ENCODE measurements at regions not wholly inside any gene's neighbourhood (a gene's known extent, or its start where the extent isn't known, plus 50 kb on each side); places are given as distances from the start of the nearest gene placed in this dataset.

- Histone ChIP-seq H3K36me3 (no peaks in the 10 kb centered on the region), H3K4me3 (ENCODE audit: low read depth, low read length) (no peak overlapping the region), H3K27ac (no peak overlapping the region), H3K9me3 (ENCODE audit: severe bottlenecking) (peaks cover 14% of the 10 kb centered on the region), H3K27me3 (ENCODE audit: insufficient read depth, low read depth, severe bottlenecking) (no peaks in the 10 kb centered on the region)
- DNase-seq: no peak
- TF ChIP-seq CTCF (IDR thresholded peaks at IDR 0.05; ENCODE audit: low read depth, low read length): no peak
These were observed 65.6 kb upstream of the C1orf174 start for GRCh38 chr1:3965693-3966092.

GRCh38 chr1:3968851-3969250 is 68.8 kb upstream of the C1orf174 start:
- H3K9me3 ChIP-seq (ENCODE audit: severe bottlenecking): peaks cover 14% of the 10 kb centered on the region
- DNase-seq: peak; percentile 33
- no peaks in the 10 kb centered on the region for H3K27me3 ChIP-seq (ENCODE audit: insufficient read depth, low read depth, severe bottlenecking)
- peak overlapping the region; percentile 65 for H3K27ac ChIP-seq
- H3K36me3 ChIP-seq: no peaks in the 10 kb centered on the region
- H3K4me3 ChIP-seq (ENCODE audit: low read depth, low read length): no peak overlapping the region; the same call in 1 of the 2 replicates
- no peak for TF ChIP-seq CTCF (IDR thresholded peaks at IDR 0.05; ENCODE audit: low read depth, low read length)

GRCh38 chr1:3971981-3972380 is 71.9 kb upstream of the C1orf174 start:
- TF ChIP-seq CTCF (IDR thresholded peaks at IDR 0.05; ENCODE audit: low read depth, low read length): no peak
- no peak for DNase-seq
- no peak overlapping the region for H3K27ac ChIP-seq
- H3K27me3 ChIP-seq (ENCODE audit: insufficient read depth, low read depth, severe bottlenecking): no peaks in the 10 kb centered on the region
- H3K9me3 ChIP-seq (ENCODE audit: severe bottlenecking): peaks cover 5% of the 10 kb centered on the region
- H3K36me3 ChIP-seq: no peaks in the 10 kb centered on the region
- no peak overlapping the region for H3K4me3 ChIP-seq (ENCODE audit: low read depth, low read length)

- Histone ChIP-seq H3K4me3 (ENCODE audit: low read depth, low read length) (no peak overlapping the region), H3K36me3 (no peaks in the 10 kb centered on the region), H3K9me3 (ENCODE audit: severe bottlenecking) (no peaks in the 10 kb centered on the region), H3K27ac (no peak overlapping the region), H3K27me3 (ENCODE audit: insufficient read depth, low read depth, severe bottlenecking) (no peaks in the 10 kb centered on the region)
- DNase-seq: no peak
- no peak for TF ChIP-seq CTCF (IDR thresholded peaks at IDR 0.05; ENCODE audit: low read depth, low read length)
These were observed 76.0 kb upstream of the C1orf174 start for GRCh38 chr1:3975903-3976630.

- Histone ChIP-seq H3K27me3 (ENCODE audit: insufficient read depth, low read depth, severe bottlenecking) (no peaks in the 10 kb centered on the region), H3K36me3 (no peaks in the 10 kb centered on the region), H3K27ac (no peak overlapping the region), H3K9me3 (ENCODE audit: severe bottlenecking) (no peaks in the 10 kb centered on the region), H3K4me3 (ENCODE audit: low read depth, low read length) (no peak overlapping the region)
- no peak for TF ChIP-seq CTCF (IDR thresholded peaks at IDR 0.05; ENCODE audit: low read depth, low read length)
- no peak for DNase-seq
These were observed 76.7 kb upstream of the C1orf174 start for GRCh38 chr1:3976821-3977220.
